8988T (cell line): ENCODE measurements at regions not wholly inside any gene's neighbourhood (a gene's known extent, or its start where the extent isn't known, plus 50 kb on each side); places are given as distances from the start of the nearest gene placed in this dataset.
"Not testable (repeated sequence)": the region's sequence is repeated elsewhere in the genome, so short reads cannot be mapped to it uniquely, and the experiment has no call there.

Source experiments
- DNase-seq: peaks from one replicate; pipeline ENCODE4 v3.0.0; 2011

DNA sequence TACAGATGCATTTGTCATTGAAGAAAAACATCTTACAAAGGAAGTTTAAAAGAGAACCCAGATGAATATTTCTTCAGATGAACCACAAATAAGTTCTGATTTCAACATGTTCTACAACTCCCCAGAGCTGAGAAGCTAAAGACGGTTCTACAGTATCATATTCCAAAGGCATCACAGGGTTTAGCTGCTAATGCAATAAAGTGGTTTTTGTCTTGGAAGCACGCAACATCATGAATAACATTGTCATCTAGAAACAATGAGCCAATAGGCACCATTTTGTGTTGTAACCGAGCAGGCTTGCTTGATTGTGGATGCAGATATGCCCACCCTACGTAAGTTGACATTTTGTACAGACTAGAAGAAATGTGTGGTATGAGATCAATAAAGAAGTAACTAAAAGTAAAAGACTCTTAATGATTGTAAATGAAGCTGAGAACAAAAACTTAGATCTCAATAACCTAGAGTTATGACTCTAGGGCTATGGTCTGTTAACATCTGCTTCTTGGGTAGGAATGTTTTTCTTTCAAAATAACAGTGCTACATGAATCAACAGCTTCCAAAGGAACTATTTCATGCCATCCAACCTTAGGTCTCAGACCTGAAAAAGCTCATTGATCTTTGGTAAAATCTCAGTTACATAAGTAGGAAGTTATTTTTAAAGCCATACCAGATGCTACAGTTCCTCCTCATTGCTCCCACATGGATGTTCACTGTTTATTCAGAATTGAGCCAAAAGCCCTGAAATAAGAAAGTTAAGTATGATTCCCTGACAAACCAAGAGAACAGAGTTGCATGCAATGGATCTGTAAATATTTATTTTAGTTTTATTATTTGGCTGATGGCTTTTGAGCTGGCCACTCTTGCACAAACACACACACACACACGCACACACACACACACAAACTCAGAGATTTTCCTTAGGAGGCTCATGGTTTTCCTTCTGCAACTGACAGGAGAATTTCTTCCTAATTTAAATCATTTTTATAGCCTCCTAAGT lies 118.7 kb upstream of the SLCO6A1 start:
- DNase-seq = no peak

- no peak for DNase-seq
These were observed 123.5 kb upstream of the SLCO6A1 start for GRCh38 chr5:102622262-102622661.

- DNase-seq = no peak
These were observed 124.7 kb upstream of the SLCO6A1 start for GRCh38 chr5:102623329-102624065.

- no peak for DNase-seq
These were observed 125.6 kb upstream of the SLCO6A1 start for GRCh38 chr5:102624405-102624804.

DNA sequence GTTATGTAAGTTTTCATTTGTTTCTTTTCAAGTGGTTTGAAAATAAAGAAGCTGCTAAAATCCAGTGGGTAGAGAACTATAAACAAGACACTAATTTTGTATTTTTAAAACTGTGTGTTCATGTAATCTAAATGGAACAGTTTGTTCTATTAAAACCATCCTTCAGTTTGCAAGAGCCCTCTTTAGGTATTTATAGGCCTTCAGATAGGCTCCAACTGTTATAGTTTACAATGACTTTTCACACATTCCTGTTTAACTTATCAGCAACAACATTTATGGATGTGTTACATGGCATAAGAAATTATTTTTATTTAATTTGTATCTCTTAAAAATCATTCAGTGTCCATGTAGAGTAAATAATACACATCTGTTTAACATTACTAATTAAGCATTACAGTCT lies 126.7 kb upstream of the SLCO6A1 start:
- no peak for DNase-seq

DNA sequence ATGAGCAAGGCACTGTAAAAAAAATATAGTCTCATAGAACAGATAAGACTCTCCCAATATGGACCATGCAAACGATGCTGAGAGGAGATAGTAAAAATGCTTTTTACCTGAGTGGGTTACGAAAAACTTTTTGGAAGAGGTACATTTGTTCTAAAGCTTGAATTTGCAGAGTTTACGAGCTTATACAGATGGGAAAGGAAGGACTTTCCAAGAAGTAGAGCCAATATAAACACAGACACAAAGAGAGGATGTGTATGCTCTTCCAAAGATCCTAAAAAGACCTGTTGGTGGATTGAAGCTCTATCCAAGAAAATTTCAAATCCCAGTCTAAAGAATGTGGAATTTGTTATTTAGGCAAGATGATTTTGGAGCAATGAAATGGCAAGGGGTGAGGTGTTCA lies 127.1 kb upstream of the SLCO6A1 start:
- no peak for DNase-seq

DNA sequence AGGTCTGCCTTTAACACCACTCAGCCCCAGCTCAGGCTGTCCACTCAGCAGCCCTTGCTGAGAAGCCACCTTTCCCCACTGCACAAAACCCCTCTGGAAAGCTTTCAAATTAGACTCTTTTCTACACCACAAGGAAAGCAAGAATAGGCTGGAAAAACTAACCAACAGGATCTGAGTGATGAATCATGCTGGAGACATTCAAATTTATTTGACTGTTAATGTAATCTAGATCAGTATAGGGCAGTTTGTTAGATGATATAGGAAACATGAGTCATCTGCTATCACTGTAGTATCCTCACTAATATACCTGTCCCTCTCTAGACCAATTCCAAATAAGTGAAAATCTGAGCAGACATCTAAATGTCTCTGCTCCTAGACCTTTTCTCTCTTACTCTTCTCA lies 127.8 kb upstream of the PAM start:
- DNase-seq = no peak

DNA sequence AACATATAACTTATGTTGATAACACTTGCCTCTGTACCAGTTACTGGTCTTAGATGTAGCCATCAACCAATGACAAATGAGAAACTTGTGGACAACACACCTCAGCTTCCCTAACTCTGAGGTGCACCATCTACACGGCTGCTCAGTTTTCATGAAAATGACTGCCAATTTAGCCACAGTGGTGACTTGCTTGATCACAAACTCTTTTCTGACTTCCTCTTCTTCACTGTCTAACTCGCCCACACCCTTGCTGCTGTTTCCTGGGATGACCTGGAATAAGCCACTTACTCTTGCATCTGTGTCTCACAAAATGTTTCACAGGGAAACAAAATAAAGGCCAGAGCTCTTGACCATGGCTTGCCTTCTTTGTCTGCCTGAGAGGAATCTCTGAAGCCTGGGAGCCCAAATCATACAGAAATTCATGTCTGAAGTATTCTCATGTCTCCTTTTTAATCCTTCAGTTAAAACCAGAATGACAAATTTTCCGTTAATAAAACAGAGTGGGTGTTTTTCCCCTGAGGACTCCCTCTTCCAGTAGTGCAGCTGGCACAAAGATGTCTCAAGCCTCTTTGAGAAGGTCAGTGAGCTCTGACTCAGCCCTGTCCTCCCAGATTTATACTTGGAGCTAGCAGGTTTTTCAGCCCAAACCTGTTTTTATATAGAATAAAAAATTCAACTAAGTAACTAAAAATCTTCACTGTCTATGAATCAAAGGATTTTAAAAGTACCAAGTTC lies 126.5 kb upstream of the PAM start:
- DNase-seq = no peak

GRCh38 chr5:102629827-102630605 lies 125.1 kb upstream of the PAM start:
- no peak for DNase-seq

GRCh38 chr5:102635399-102635798 lies 119.7 kb upstream of the PAM start:
- not testable (repeated sequence) for DNase-seq

GRCh38 chr5:102638316-102638715 lies 116.8 kb upstream of the PAM start:
- DNase-seq = no peak

- DNase-seq = no peak
These were observed 116.0 kb upstream of the PAM start for GRCh38 chr5:102638912-102639652.

DNA sequence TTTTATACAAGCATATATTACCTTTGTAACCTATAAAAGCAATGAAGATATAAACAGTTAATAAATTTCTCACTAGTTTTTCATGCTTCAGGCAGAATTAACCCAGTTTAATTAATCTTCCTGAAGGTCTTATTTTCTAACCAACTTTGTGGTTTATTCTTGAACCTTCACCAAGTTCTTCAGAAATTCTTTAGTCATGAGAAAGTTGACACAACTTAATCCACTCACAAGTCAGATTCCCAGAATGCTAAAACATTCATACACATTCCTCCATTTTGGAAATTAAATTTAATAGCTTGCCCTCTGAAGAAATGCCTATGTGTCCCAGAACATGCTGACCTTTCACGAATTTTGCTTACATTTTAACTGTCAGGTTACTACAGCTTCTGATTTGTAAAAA lies 105.4 kb upstream of the PAM start:
- no peak for DNase-seq

GRCh38 chr5:102651466-102651865 lies 103.6 kb upstream of the PAM start:
- DNase-seq = no peak

DNA sequence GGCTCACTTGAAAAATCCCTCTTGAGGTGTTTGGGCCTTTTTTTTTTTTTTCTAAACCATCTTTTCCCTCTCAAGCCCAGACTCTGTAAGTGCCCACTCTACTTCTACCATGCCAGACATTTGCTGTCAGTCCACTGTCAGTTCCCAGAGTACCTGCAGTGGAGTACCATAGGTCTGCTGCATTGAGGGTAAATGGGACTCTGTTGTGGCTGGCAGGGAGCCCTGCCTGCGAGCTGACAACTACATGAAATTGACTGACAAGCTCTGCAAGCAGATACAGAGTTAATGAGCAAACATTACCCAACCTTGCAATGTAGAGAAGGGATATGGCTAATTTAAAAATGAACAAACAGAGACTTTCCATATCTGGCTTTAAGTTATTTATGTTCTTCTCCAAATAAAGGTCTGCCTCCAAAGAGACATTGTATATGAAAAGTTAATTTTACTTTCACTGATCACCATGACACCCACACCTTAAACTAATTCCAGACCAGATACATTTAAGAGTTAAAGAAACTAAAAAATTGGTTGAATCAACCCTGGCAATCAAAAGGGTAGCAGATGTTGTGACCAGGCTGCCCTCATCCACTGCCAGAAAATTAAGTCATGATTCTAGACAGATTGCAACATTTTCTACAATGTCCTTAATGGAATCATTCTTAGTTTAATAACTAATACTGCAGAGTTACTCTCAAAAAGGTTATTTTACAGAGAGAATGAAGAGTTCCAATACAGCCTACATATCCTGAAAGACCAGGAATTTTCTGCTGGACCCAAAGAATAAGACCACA lies 100.4 kb upstream of the PAM start:
- no peak for DNase-seq

GRCh38 chr5:102659151-102659550 lies 96.0 kb upstream of the PAM start:
- no peak for DNase-seq

GRCh38 chr5:102660111-102660510 lies 95.0 kb upstream of the PAM start:
- DNase-seq = no peak

DNA sequence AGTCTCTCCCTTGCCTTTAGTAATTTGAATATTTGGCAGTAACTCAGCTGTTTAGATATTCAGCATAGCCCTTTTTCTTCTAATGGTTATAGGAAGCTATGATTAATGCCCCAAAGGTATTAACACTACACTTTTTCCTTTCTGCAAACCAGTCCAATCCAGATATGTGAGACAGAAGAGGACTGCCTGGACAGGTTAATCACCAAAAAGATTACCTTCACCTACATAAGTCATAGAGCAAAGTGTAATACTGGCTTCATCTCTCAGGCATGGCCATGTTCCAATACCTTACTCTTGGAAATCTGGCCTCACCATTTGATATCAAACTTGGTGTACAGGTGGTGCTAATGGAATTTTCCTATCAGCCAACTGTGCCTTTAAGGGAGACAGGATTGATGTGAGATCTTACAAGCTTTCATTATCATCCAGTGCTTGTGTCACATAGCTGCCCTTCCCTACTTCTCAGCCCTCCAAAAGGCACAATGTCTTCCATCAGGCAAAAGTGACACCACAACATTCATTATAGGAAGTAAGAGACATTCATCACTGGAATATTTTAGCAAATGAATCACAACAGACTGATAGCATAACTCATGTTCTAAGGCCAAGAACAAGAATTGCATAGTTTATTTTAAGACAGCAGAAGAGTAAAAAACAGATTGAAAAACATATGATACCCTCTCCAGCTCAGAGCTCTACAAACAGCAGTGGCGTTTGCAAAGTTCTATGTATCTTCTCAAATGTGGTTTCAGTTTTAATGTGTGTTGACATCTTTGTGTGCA lies 91.2 kb upstream of the PAM start:
- DNase-seq = no peak

- no peak for DNase-seq
These were observed 90.3 kb upstream of the PAM start for GRCh38 chr5:102664616-102665335.
